ENCODE measurements at regions not wholly inside any gene's neighbourhood (a gene's known extent, or its start where the extent isn't known, plus 50 kb on each side); places are given as distances from the start of the nearest gene placed in this dataset.

- whole genome bisulfite sequencing, 2 donors = 60 to 69% methylated on average over 1 of the region's 1 CpG
- no peak for ATAC-seq (ENCODE audit: insufficient read depth, low FRiP score)
- peak in 2 of 3 donors; percentile 22 to 49 for DNase-seq
Measured at GRCh38 chr7:85776691-85777345, 590.0 kb upstream of the SEMA3D start.

GRCh38 chr7:85775431-85775830 is 588.6 kb upstream of the SEMA3D start:
- Histone ChIP-seq H3K4me1 (ENCODE audit: control insufficient read depth in 5 of 5, insufficient read depth in 5 of 5, low read length in 5 of 5) (peaks cover 0 to 35% (median 6%) of the 10 kb centered on the region in 5 donors), H3K27ac (ENCODE audit: low read depth in 1 of 2, low read length in 1 of 2) (no peak overlapping the region), H3K27me3 (ENCODE audit: control insufficient read depth in 3 of 3, insufficient read depth in 3 of 3, low read length in 2 of 3) (no peaks in the 10 kb centered on the region), H3K9ac (ENCODE audit: insufficient read depth in 1 of 2, low read length in 2 of 2) (no peak overlapping the region), H3K9me3 (ENCODE audit: control insufficient read depth in 4 of 4, insufficient read depth in 3 of 4, low read length in 3 of 4) (no peaks in the 10 kb centered on the region), H3K36me3 (ENCODE audit: control insufficient read depth in 4 of 4, insufficient read depth in 4 of 4, low read length in 4 of 4) (no peaks in the 10 kb centered on the region), H3K4me3 (no peak overlapping the region)
- no peak for ATAC-seq (ENCODE audit: insufficient read depth, low FRiP score)
- peak in 2 of 3 donors; percentile 75 to 82 for DNase-seq
- 65 to 85% methylated on average over 3 of the region's 3 CpGs for WGBS, 2 donors
- TF ChIP-seq CTCF (IDR thresholded peaks at IDR 0.05; ENCODE audit: control extremely low read depth, extremely low read depth) = no peak

More at GRCh38 chr7:85776691-85777345, 590.0 kb upstream of the SEMA3D start:
- H3K4me1 ChIP-seq (ENCODE audit: control insufficient read depth in 5 of 5, insufficient read depth in 5 of 5, low read length in 5 of 5) = peaks cover 0 to 35% (median 6%) of the 10 kb centered on the region in 5 donors
- no peak overlapping the region for H3K4me3 ChIP-seq
- no peak overlapping the region for H3K27ac ChIP-seq (ENCODE audit: low read depth in 1 of 2, low read length in 1 of 2)
- H3K9me3 ChIP-seq (ENCODE audit: control insufficient read depth in 4 of 4, insufficient read depth in 3 of 4, low read length in 3 of 4) = no peaks in the 10 kb centered on the region
- H3K36me3 ChIP-seq (ENCODE audit: control insufficient read depth in 4 of 4, insufficient read depth in 4 of 4, low read length in 4 of 4) = no peaks in the 10 kb centered on the region
- H3K9ac ChIP-seq (ENCODE audit: insufficient read depth in 1 of 2, low read length in 2 of 2) = no peak overlapping the region
- H3K27me3 ChIP-seq (ENCODE audit: control insufficient read depth in 3 of 3, insufficient read depth in 3 of 3, low read length in 2 of 3) = no peaks in the 10 kb centered on the region
- TF ChIP-seq CTCF (IDR thresholded peaks at IDR 0.05; ENCODE audit: control extremely low read depth, extremely low read depth) = no peak

DNA sequence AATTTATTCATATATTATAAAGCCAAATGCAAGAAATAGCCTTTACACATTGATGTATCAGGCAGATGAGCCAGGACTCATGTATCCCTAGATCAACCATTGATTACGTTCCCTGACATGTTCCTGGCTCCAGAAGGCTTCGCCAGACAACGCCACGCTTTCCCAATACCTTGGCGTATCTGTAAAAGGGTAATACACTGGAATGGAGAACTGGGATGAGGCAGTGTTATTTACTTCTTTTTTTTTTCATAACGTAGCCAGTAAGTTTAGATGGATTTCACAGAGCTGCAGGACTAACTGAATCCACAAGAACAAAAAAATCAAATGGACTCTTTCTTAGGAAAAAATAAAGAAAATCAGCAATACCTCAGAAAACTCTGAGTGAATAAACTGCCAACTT is 588.1 kb upstream of the SEMA3D start:
- peak in 1 of 3 donors; percentile 25 for DNase-seq

More for the DNA sequence above, 588.1 kb upstream of the SEMA3D start:
- Histone ChIP-seq H3K9me3 (ENCODE audit: control insufficient read depth in 4 of 4, insufficient read depth in 3 of 4, low read length in 3 of 4) (no peaks in the 10 kb centered on the region), H3K9ac (ENCODE audit: insufficient read depth in 1 of 2, low read length in 2 of 2) (no peak overlapping the region), H3K27me3 (ENCODE audit: control insufficient read depth in 3 of 3, insufficient read depth in 3 of 3, low read length in 2 of 3) (no peaks in the 10 kb centered on the region), H3K27ac (ENCODE audit: low read depth in 1 of 2, low read length in 1 of 2) (no peak overlapping the region), H3K4me1 (ENCODE audit: control insufficient read depth in 5 of 5, insufficient read depth in 5 of 5, low read length in 5 of 5) (peaks cover 0 to 35% (median 6%) of the 10 kb centered on the region in 5 donors), H3K4me3 (no peak overlapping the region), H3K36me3 (ENCODE audit: control insufficient read depth in 4 of 4, insufficient read depth in 4 of 4, low read length in 4 of 4) (no peaks in the 10 kb centered on the region)
- 75 to 87% methylated on average over 6 of the region's 6 CpGs for WGBS, 2 donors
- no peak for TF ChIP-seq CTCF (IDR thresholded peaks at IDR 0.05; ENCODE audit: control extremely low read depth, extremely low read depth)
- no peak for ATAC-seq (ENCODE audit: insufficient read depth, low FRiP score)
